ENCODE measurements at regions not wholly inside any gene's neighbourhood (a gene's known extent, or its start where the extent isn't known, plus 50 kb on each side); places are given as distances from the start of the nearest gene placed in this dataset.

DNA sequence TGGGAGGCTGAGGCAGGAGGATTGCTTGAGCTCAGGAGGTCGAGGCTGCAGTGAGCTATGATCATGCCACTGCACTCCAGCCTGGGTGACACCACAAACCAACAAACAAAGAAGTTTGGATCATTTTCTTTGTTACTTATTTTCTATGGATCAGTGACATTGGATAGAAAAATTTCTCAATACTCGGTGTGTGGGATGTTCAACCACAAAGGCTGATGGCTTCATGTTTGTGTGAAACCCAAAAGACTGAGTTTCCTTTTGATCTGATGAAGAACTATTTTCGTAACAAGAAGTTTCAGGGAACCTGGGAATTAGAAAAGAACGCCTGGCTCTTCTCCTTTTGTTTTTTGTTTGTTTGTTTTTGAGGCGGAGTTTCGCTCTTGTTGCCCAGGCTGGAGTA, 104.0 kb downstream of the HOXA1 start:
- TF ChIP-seq, protein P1, sequence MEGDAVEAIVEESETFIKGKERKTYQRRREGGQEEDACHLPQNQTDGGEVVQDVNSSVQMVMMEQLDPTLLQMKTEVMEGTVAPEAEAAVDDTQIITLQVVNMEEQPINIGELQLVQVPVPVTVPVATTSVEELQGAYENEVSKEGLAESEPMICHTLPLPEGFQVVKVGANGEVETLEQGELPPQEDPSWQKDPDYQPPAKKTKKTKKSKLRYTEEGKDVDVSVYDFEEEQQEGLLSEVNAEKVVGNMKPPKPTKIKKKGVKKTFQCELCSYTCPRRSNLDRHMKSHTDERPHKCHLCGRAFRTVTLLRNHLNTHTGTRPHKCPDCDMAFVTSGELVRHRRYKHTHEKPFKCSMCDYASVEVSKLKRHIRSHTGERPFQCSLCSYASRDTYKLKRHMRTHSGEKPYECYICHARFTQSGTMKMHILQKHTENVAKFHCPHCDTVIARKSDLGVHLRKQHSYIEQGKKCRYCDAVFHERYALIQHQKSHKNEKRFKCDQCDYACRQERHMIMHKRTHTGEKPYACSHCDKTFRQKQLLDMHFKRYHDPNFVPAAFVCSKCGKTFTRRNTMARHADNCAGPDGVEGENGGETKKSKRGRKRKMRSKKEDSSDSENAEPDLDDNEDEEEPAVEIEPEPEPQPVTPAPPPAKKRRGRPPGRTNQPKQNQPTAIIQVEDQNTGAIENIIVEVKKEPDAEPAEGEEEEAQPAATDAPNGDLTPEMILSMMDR (IDR thresholded peaks at IDR 0.05; ENCODE audit: low read depth, low read length) = no peak
- TF ChIP-seq POLR2A (IDR thresholded peaks at IDR 0.05; ENCODE audit: extremely low read depth, insufficient read length) = no peak
- TF ChIP-seq MYC (IDR thresholded peaks at IDR 0.05; ENCODE audit: low read depth, low read length) = no peak
- TF ChIP-seq, protein P2, sequence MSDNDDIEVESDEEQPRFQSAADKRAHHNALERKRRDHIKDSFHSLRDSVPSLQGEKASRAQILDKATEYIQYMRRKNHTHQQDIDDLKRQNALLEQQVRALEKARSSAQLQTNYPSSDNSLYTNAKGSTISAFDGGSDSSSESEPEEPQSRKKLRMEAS (IDR thresholded peaks at IDR 0.05; ENCODE audit: low read depth, low read length) = no peak
